ENCODE measurements at regions not wholly inside any gene's neighbourhood (a gene's known extent, or its start where the extent isn't known, plus 50 kb on each side); places are given as distances from the start of the nearest gene placed in this dataset.

- no peak overlapping the region for H2AFZ ChIP-seq (ENCODE audit: low read length)
- in situ Hi-C loops (cut with HindIII; ENCODE audit: extremely low pct_ligation_motif_present, low pct_unique_long_range_greater_than_20kb) = no loop called here
- ChIA-PET CTCF (ENCODE audit: low intra/inter-chr PET ratio, low total read pairs) (no interaction called here), POLR2A (no interaction called here)
- H4K20me1 ChIP-seq (ENCODE audit: insufficient read depth, low read length) = no peaks in the 10 kb centered on the region
- no peaks in the 10 kb centered on the region; a peak in 1 of 5 replicates for H3K27me3 ChIP-seq (ENCODE audit: control insufficient read depth in 1 of 2, insufficient read depth in 2 of 2, low read length in 2 of 2)
- H3K4me2 ChIP-seq (ENCODE audit: low read depth, low read length) = no peak overlapping the region
- no peaks in the 10 kb centered on the region for H3K79me2 ChIP-seq (ENCODE audit: insufficient read depth, low read length)
- TF ChIP-seq ZNF543 (CRISPR knock-in tag; IDR thresholded peaks at IDR 0.05) (no peak), NBN (conservative IDR thresholded peaks at IDR 0.05) (no peak), HHEX (CRISPR knock-in tag; IDR thresholded peaks at IDR 0.05) (no peak), MLX (CRISPR knock-in tag; IDR thresholded peaks at IDR 0.05) (no peak), ZNF136 (CRISPR knock-in tag; IDR thresholded peaks at IDR 0.05; ENCODE audit: low read depth) (no peak), SAFB2 (CRISPR knock-in tag; IDR thresholded peaks at IDR 0.05; ENCODE audit: borderline replicate concordance, low read depth) (no peak), PCBP2 (optimal IDR thresholded peaks at IDR 0.05; ENCODE audit: low read depth, low read length, poor library complexity, severe bottlenecking) (no peak), SIN3A (IDR thresholded peaks at IDR 0.05; ENCODE audit: borderline replicate concordance, low read depth, low read length) (no peak), MIER2 (CRISPR knock-in tag; IDR thresholded peaks at IDR 0.05) (no peak), NFE2 (CRISPR knock-in tag; IDR thresholded peaks at IDR 0.05) (no peak), ZNF331 (CRISPR knock-in tag; IDR thresholded peaks at IDR 0.05) (no peak), HNRNPH1 (optimal IDR thresholded peaks at IDR 0.05; ENCODE audit: low read depth, low read length) (no peak), ZNF781 (CRISPR knock-in tag; IDR thresholded peaks at IDR 0.05; ENCODE audit: borderline replicate concordance, not compliant biosample characterization) (no peak), ZNF224 (CRISPR knock-in tag; IDR thresholded peaks at IDR 0.05) (no peak), ZNF773 (CRISPR knock-in tag; IDR thresholded peaks at IDR 0.05; ENCODE audit: borderline replicate concordance) (no peak), MAF1 (CRISPR knock-in tag; IDR thresholded peaks at IDR 0.05; ENCODE audit: borderline replicate concordance) (no peak)
- intact Hi-C loops (cut with micrococcal nuclease; ENCODE audit: unreplicated experiment) = no loop called here
- no peaks in the 10 kb centered on the region for H3K36me3 ChIP-seq (replicated peaks in 1 of 2; ENCODE audit: control insufficient read depth in 1 of 2, insufficient read depth in 2 of 2, low read length in 2 of 2)
- no peaks in the 10 kb centered on the region for H3K4me1 ChIP-seq (ENCODE audit: insufficient read depth, low read length)
- ATAC-seq (no peak), FAIRE-seq (no peak), DNase-seq (ENCODE audit: low spot score) (no peak)
- no peaks in the 10 kb centered on the region for H3K9me3 ChIP-seq (ENCODE audit: low read length)
- no peak overlapping the region for H3K4me3 ChIP-seq (replicated peaks in 1 of 3; ENCODE audit: insufficient read depth in 1 of 3, low read depth in 2 of 3, low read length in 3 of 3)
- no TSS peak for BruUV-seq (replicated peaks)
- H3K27ac ChIP-seq (ENCODE audit: extremely low read length, insufficient read depth, low read length) = no peak overlapping the region
- H3K9ac ChIP-seq (ENCODE audit: insufficient read depth, low read depth, low read length) = no peak overlapping the region
- 50% methylated on average over 16 of the region's 17 CpGs for WGBS (ENCODE audit: low lambda C conversion rate)
Observed at GRCh38 chr3:137641879-137642704, 122.0 kb upstream of the SOX14 start.

Data from HepG2 (cell line).